Panc1 (cell line): ENCODE measurements at regions not wholly inside any gene's neighbourhood (a gene's known extent, or its start where the extent isn't known, plus 50 kb on each side); places are given as distances from the start of the nearest gene placed in this dataset.

Experiments
- ATAC-seq: fragments of 200-7000 bp; cut with Tn5 transposase; 2 replicates; pipeline ENCODE4 v1.9.1; 2020; ENCODE audit warnings: mild to moderate bottlenecking, moderate library complexity
- BruUV-seq: library from RNA; stranded (reverse); fragments of 400-500 nt; replicated peaks from 2 replicates; lab custom pipeline; 2021; lab: Mats Ljungman, UMichigan
- CTCF ChIA-PET: fragments of 300-600 bp; sonication (Branson Sonifier 250); formaldehyde crosslinking; loops from one replicate; lab custom pipeline; 2022; ENCODE audit warnings: antibody characterized with exemption; lab: Charles Lee
- POLR2A ChIA-PET: fragments of 300-600 bp; sonication (Branson Sonifier 250); formaldehyde crosslinking; loops from one replicate; lab custom pipeline; 2022; ENCODE audit warnings: antibody characterized with exemption; lab: Charles Lee
- DNase-seq: peaks from one replicate; pipeline ENCODE4 v3.0.0-alpha.2; 2010; ENCODE audit warnings: low read depth, low spot score
- H3K27ac ChIP-seq: 2 replicates; pipeline ENCODE4 v1.5.1; 2011; ENCODE audit warnings: mild to moderate bottlenecking, low read length, inconsistent platforms
- H3K27me3 ChIP-seq: fragments of 200-500 bp; sonication (Bioruptor generic); 2 replicates; pipeline ENCODE4 v1.6.0; 2014; ENCODE audit warnings: low read length, inconsistent platforms; ENCODE audit not compliant: control insufficient read depth, insufficient read depth
- H3K36me3 ChIP-seq: fragments of 200-500 bp; sonication (Bioruptor generic); 2 replicates; pipeline ENCODE4 v1.5.1; 2014; ENCODE audit warnings: inconsistent platforms, mild to moderate bottlenecking, low read length, moderate library complexity; ENCODE audit not compliant: control insufficient read depth, insufficient read depth
- H3K4me1 ChIP-seq: 2 replicates; pipeline ENCODE4 v1.5.1; 2011; ENCODE audit warnings: inconsistent platforms, mild to moderate bottlenecking, low read length, moderate library complexity; ENCODE audit not compliant: control insufficient read depth, insufficient read depth
- H3K4me3 ChIP-seq, 2 experiments: 2 replicates each; pipeline ENCODE4 v1.5.1; 2011 to 2012; ENCODE audit warnings: low read depth in 2 of 2, low read length in 2 of 2, mild to moderate bottlenecking in 2 of 2, inconsistent platforms in 1 of 2, moderate library complexity in 1 of 2
- H3K9me3 ChIP-seq: fragments of 200-500 bp; sonication (Bioruptor generic); 2 replicates; pipeline ENCODE4 v1.5.1; 2014; ENCODE audit warnings: low read depth, mild to moderate bottlenecking, inconsistent platforms, low read length, moderate library complexity; ENCODE audit not compliant: control insufficient read depth, insufficient read depth
- CTCF ChIP-seq: fragments of 450-650 bp; IDR thresholded peaks from 2 replicates; pipeline ENCODE4 v1.5.1; 2017; ENCODE audit warnings: mild to moderate bottlenecking
- POLR2AphosphoS5 ChIP-seq: IDR thresholded peaks from 2 replicates; pipeline ENCODE4 v1.6.1; 2012; ENCODE audit warnings: mild to moderate bottlenecking, low read depth, low read length, moderate library complexity
- REST ChIP-seq, 2 experiments: IDR thresholded peaks; 2 replicates each; pipeline ENCODE4 v1.6.1; 2011 to 2012; ENCODE audit warnings: low read depth in 2 of 2, control low read depth in 1 of 2, low read length in 1 of 2, mild to moderate bottlenecking in 1 of 2, moderate library complexity in 1 of 2; ENCODE audit not compliant: insufficient read depth in 1 of 2
- SIN3A ChIP-seq: IDR thresholded peaks from 2 replicates; pipeline ENCODE4 v1.6.1; 2012; ENCODE audit warnings: low read depth, mild to moderate bottlenecking, low read length, moderate library complexity, borderline replicate concordance; ENCODE audit not compliant: insufficient read depth
- TCF7L2 ChIP-seq: IDR thresholded peaks from 2 replicates; pipeline ENCODE4 v1.6.1; 2011; ENCODE audit warnings: mild to moderate bottlenecking, low read depth, low read length, inconsistent platforms
- in situ Hi-C: cut with HindIII; loops from 2 replicates; pipeline ENCODE4 v1.10.0; 2016; ENCODE audit warnings: low sequenced_read_pairs, low pct_unique_long_range_greater_than_20kb
- intact Hi-C: fragments of 100-400 bp; cut with micrococcal nuclease; formaldehyde crosslinking; loops from one replicate; pipeline ENCODE4 v1.10.0; 2022; ENCODE audit not compliant: unreplicated experiment

- no peaks in the 10 kb centered on the region for H3K27me3 ChIP-seq
- in situ Hi-C loops: no loop called here
- H3K4me3 ChIP-seq: no peak overlapping the region
- H3K9me3 ChIP-seq: no peaks in the 10 kb centered on the region
- no peak for DNase-seq
- H3K27ac ChIP-seq: no peak overlapping the region
- no TSS peak for BruUV-seq
- H3K36me3 ChIP-seq: no peaks in the 10 kb centered on the region
- intact Hi-C loops: no loop called here
- no peaks in the 10 kb centered on the region for H3K4me1 ChIP-seq
- ChIA-PET CTCF (no interaction called here), POLR2A (interaction anchor here (0.6 kb wide), 1 partner anchor 17 kb away, joined by 3 read pairs; no protein-coding TSS in a partner anchor)
- TF ChIP-seq TCF7L2: no peak
- TF ChIP-seq CTCF: no peak
- no peak for TF ChIP-seq POLR2AphosphoS5
- TF ChIP-seq SIN3A: no peak
- no peak for TF ChIP-seq REST (IDR thresholded peaks at IDR 0.05; ENCODE audit: insufficient read depth in 1 of 2, low read depth in 2 of 2, low read length in 1 of 2)
- no peak for ATAC-seq
Measured at GRCh38 chr5:84603568-84604185, 219.0 kb upstream of the EDIL3 start.

GRCh38 chr5:84602371-84602771 is 217.7 kb upstream of the EDIL3 start:
- ATAC-seq (no peak), DNase-seq (no peak)
- H3K4me3 ChIP-seq: no peak overlapping the region
- in situ Hi-C loops: no loop called here
- H3K9me3 ChIP-seq: 0 out of 2 replicates have a peak, but pooled peaks cover 4% of the 10 kb centered on the region
- no peak overlapping the region for H3K27ac ChIP-seq
- CTCF ChIA-PET: no interaction called here
- no peaks in the 10 kb centered on the region for H3K4me1 ChIP-seq
- POLR2A ChIA-PET: no interaction called here
- H3K36me3 ChIP-seq: no peaks in the 10 kb centered on the region
- intact Hi-C loops: no loop called here
- no TSS peak for BruUV-seq
- TF ChIP-seq POLR2AphosphoS5 (no peak), REST (IDR thresholded peaks at IDR 0.05; ENCODE audit: insufficient read depth in 1 of 2, low read depth in 2 of 2, low read length in 1 of 2) (no peak), SIN3A (no peak), TCF7L2 (no peak), CTCF (no peak)
- H3K27me3 ChIP-seq: no peaks in the 10 kb centered on the region
